ENCODE measurements at regions not wholly inside any gene's neighbourhood (a gene's known extent, or its start where the extent isn't known, plus 50 kb on each side); places are given as distances from the start of the nearest gene placed in this dataset.

DNA sequence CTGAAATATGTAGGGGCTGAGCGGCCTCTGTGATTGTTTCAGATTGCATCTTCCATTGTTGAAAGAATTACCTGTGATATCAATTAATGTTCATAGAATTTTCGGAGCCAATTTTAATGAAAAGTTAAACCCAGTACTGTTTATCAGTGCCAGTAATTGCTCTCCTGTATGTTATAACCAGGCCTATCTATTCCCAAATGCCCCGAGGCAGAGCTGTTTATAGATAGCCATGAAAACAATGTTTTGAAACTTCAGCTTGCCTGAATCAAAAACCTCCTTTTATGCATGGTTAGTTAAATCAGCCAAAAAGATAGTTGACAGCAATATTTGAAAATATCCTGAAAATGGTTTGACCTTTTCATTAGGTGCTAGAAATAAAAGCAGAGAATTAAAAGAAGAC, 50.1 kb upstream of the HDAC9 start:
- Histone ChIP-seq H3K9me3 (ENCODE audit: control extremely low read depth in 1 of 5, control insufficient read depth in 4 of 5, insufficient read depth in 2 of 5, low read depth in 1 of 5, low read length in 4 of 5) (no peaks in the 10 kb centered on the region), H3K4me1 (ENCODE audit: control extremely low read depth in 1 of 4, control insufficient read depth in 4 of 4, insufficient read depth in 4 of 4, low read length in 3 of 4) (no peaks in the 10 kb centered on the region), H3K27me3 (replicated peaks in 2 of 5; ENCODE audit: control insufficient read depth in 4 of 5, insufficient read depth in 5 of 5, low read length in 4 of 5) (no peaks in the 10 kb centered on the region), H3K27ac (ENCODE audit: insufficient read depth in 1 of 2, low read depth in 1 of 2, low read length in 2 of 2, poor library complexity in 1 of 2, severe bottlenecking in 2 of 2) (no peak overlapping the region), H3K4me3 (ENCODE audit: control insufficient read depth in 1 of 7, extremely low read depth in 1 of 7, insufficient read depth in 4 of 7, low read depth in 2 of 7, low read length in 6 of 7) (no peak overlapping the region), H3K36me3 (ENCODE audit: control insufficient read depth in 4 of 4, insufficient read depth in 4 of 4, low read length in 3 of 4) (no peaks in the 10 kb centered on the region)
- no peak for DNase-seq
- ChIA-PET POLR2A (no interaction called here), CTCF (interaction anchor here (1.4 kb wide), 1 partner anchor 21 kb away, joined by 3 read pairs; no protein-coding TSS in a partner anchor)
- WGBS (ENCODE audit: insufficient coverage), result 100% methylated on average over 2 of the region's 3 CpGs

Data from common myeloid progenitor, CD34-positive (primary cell).